ENCODE measurements at regions not wholly inside any gene's neighbourhood (a gene's known extent, or its start where the extent isn't known, plus 50 kb on each side); places are given as distances from the start of the nearest gene placed in this dataset.
"Not testable (repeated sequence)": the region's sequence is repeated elsewhere in the genome, so short reads cannot be mapped to it uniquely, and the experiment has no call there.

DNA sequence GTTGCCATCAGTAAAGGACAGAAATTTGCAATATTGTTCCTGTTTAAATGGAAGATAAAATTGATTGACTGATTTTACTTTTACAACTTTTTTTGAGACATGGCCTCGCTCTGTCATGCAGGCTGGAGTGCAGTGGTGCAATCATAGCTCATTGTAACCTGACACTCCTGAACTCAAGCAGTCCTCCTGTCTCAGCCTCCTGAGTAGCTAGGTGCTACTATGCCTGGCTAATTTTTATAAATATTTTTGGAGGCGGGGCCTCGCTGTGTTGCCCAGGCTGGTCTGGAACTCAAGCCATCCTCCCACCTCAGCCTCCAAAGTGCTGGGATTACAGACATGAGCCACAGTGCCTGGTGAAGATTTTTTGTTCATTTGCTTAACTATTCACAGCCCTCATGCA, 96.8 kb upstream of the GARIN1A start:
- not testable (repeated sequence) for TF ChIP-seq CTCF (IDR thresholded peaks at IDR 0.05 in 4 of 5, conservative IDR thresholded peaks at IDR 0.05 in 1 of 5); POLR2A (IDR thresholded peaks at IDR 0.05)

Data from gastrocnemius medialis (tissue), 4 donors.